SK-MEL-5 (cell line): ENCODE measurements at regions not wholly inside any gene's neighbourhood (a gene's known extent, or its start where the extent isn't known, plus 50 kb on each side); places are given as distances from the start of the nearest gene placed in this dataset.

ENCODE experiments used
- DNase-seq: peaks from one replicate; pipeline ENCODE4 v3.0.0-alpha.2; 2016; ENCODE audit warnings: low read depth, low spot score
- in situ Hi-C: cut with HindIII; loops from 2 replicates; pipeline ENCODE4 v1.10.0; 2016; ENCODE audit warnings: low sequenced_read_pairs, high pct_unique_total_duplicates, low pct_unique_long_range_greater_than_20kb

GRCh38 chr18:5625076-5625475 lies 81.3 kb upstream of the EPB41L3 start:
- DNase-seq, result no peak
- in situ Hi-C loops, result no loop called here

DNA sequence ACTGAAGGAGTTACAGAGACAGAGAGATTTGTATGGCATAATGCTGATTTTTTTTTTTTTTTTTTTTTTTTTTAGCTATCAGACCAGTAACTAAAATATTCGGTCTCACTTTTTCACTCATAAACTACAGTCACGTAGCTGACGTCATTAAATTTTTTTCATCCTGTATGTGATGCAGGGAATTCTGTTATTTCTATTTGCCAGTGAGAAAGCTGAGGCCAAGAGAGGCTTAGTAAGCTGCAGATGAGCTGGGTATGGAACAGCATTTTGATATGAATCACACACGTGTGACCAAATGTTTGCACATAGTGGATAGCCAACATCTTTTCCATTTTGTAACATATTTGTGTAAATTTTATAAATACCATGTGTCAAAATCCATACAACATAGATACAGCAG lies 79.1 kb upstream of the EPB41L3 start:
- DNase-seq, result no peak
- in situ Hi-C loops, result no loop called here

DNA sequence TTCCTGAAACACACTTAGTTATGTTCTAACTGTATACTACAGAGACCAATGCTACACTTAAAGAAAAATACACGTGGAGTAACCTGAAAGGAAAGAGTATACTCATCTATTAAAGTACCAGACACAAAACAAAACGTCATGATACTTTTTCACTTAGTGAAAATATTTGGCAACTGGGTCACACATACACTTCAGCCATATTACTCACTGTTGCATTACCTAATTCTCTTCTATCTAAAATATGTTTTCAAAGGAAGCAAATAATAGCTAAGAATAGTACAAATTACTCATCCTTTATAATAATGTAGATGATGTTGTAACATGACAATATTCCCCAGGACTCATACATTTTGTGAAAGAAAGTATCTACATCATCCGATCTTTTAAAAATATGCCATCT lies 76.5 kb upstream of the EPB41L3 start:
- in situ Hi-C loops, result no loop called here
- no peak for DNase-seq

GRCh38 chr18:5619376-5619775 lies 75.6 kb upstream of the EPB41L3 start:
- no peak for DNase-seq
- in situ Hi-C loops, result no loop called here

DNA sequence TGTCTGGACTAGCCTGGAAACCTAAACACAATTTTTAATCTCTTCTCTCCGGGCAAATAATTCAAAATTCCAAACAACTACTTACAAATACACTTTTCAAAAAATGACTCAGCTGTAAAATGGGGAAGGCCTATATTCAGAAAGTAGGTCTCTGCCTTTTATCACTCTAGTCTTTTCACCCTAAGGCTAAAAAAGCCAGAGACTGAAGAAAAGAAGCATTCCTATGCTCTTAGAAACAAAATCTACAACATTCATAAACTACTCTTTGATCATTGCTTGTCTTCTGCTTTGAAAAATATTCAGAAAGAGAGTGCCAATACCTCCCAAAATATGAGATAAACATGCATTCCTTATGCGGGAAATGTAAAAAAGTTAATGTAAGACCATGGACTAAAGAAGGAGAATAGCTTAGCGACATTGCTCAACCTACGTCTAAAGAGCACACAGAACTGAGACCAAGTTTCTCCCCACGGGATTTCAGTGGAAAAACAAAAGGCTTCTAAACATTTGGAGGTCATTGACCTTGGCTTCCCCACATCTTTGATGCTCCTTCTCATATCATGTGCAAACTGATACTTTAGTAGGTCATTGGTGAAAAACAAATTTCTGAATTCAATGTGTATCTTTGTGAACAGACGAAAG lies 74.4 kb upstream of the EPB41L3 start:
- DNase-seq, result peak; percentile 25
- in situ Hi-C loops, result no loop called here

DNA sequence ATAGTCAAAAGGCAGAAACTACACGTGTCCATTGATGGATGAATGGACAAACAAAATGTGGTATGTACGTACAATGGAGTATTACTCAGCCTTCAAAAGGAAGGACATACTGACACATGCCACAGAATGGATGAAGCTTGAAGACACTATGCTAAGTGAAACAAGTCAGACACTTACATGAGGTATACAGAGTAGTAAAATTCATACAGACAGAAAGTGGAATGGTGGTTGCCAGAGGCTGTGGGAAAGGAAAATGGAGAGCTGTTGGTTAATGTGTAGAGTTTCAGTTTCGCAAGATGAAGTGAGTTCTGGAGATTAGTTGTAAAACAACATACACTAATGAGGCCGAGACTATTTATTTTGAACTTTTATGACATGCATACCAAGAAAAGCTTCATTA lies 67.4 kb upstream of the EPB41L3 start:
- in situ Hi-C loops, result no loop called here
- no peak for DNase-seq

GRCh38 chr18:5608846-5609245 lies 65.0 kb upstream of the EPB41L3 start:
- no peak for DNase-seq
- in situ Hi-C loops, result no loop called here

DNA sequence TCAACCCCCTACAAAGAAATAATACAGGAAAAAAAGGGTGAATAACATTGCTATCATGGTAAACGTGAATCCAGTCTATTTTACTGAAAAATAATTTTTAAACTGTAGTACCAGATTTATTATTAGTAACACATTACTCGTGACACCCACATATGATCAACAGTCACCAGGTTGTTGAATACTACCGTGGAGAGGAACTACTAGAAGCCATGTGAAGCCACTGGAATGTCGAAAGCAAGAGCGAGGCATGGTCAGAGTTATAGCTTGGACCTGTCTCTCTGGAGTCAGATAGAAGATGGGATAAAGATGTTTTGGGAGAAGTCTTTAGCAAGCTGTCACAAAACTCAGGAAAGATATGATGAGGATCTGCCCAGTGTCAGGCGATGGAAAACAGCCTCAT lies 63.2 kb upstream of the EPB41L3 start:
- in situ Hi-C loops, result no loop called here

GRCh38 chr18:5604778-5605177 lies 61.0 kb upstream of the EPB41L3 start:
- in situ Hi-C loops, result no loop called here
- peak; percentile 32 for DNase-seq

More for the DNA sequence above, 63.2 kb upstream of the EPB41L3 start:
- no peak for DNase-seq

- in situ Hi-C loops, result no loop called here
- no peak for DNase-seq
Measured at GRCh38 chr18:5603153-5603552, 59.4 kb upstream of the EPB41L3 start.

DNA sequence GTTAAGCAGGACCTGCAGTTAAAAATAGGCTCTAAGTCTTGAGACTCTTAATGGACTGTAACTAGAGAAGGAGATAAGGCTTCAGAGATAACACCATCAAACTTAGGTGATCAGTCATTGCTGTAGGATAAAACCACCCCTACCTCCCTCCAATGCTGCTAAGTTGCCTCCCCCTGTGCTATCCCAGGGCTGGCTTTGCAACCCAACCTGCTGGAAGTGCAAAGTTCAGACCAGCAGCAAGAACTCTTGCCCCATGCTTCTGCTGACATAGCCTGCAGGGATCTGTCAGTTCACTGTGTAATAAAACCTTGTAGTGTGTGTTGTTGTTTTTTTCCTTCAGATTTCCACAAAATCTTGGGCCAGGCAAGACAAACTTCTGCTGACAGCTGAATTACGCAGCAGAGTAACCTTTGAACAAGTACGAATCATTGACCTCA lies 57.4 kb upstream of the EPB41L3 start:
- in situ Hi-C loops, result no loop called here
- no peak for DNase-seq

DNA sequence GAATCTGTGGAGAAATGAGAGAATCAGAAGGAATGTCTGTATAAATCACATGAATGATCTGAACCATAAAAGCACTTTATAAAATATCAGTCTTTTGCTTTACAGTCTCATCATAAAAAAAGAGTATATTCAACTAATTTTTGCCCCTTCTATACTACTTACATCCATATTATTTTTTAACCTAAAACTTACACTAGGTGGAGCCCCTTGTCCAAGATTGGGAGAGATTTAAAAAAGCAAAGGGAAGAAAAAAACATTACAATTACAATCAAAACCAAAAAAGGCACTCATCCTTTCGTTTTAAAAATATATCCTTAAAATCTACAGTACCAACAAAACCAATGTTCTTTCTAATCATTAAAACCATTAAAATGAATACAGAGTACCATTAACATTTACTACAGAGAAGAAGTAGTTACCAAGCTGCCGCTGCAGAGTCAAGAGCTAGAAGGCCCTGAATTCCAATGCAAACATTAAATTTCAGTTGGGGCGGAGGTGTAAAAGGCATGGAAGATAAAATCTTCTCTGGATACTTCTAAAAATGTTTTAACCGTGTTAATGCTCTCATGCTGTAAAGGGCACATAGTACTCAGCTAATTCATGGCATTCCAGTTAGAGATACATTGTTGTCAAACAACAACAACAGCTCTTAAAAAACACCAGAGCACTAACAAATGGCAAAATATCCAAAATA lies 56.7 kb upstream of the EPB41L3 start:
- in situ Hi-C loops, result no loop called here

DNA sequence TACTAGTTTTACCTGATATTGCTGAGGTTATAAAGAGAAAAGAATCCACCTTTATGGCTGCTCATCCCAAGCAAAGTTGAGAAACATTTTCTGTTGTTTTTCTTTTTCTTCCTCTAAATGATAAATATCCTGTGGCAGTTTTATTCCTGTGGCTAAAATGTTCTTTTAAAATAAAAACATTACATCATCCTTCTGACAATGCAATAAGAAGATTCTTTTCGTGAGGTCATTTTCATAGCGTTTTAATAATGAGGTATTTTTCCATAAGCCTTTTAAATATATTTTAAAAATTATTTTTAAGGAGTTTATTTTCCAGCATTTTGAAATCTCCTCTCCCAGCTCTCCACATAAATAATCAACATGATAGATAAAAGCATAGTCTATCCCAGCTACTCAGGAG lies 52.8 kb upstream of the EPB41L3 start:
- DNase-seq, result no peak
- in situ Hi-C loops, result no loop called here

More for the DNA sequence above, 56.7 kb upstream of the EPB41L3 start:
- DNase-seq, result peak; percentile 66
